GM12878 (cell line): ENCODE measurements at regions not wholly inside any gene's neighbourhood (a gene's known extent, or its start where the extent isn't known, plus 50 kb on each side); places are given as distances from the start of the nearest gene placed in this dataset.

Experiments used
- ATAC-seq: fragments of 200-7000 bp; cut with Tn5 transposase; 3 replicates; pipeline ENCODE4 v1.9.1; 2020; ENCODE audit warnings: mild to moderate bottlenecking, moderate library complexity
- BruUV-seq: library from RNA; stranded (reverse); fragments of 400-500 nt; replicated peaks from 2 replicates; lab custom pipeline; 2021; lab: Mats Ljungman, UMichigan
- CTCF ChIA-PET: fragments of 300-600 bp; sonication (Branson Sonifier 250); formaldehyde crosslinking; extraction: SDS; loops from one replicate; lab custom pipeline; 2021; ENCODE audit warnings: inconsistent platforms; lab: Yijun Ruan, JAX
- POLR2A ChIA-PET: fragments of 350-600 bp; formaldehyde crosslinking; extraction: SDS; loops from one replicate; lab custom pipeline; 2021; ENCODE audit warnings: inconsistent platforms; lab: Charles Lee
- RAD21 ChIA-PET: fragments of 300-600 bp; sonication (Branson Sonifier 250); formaldehyde crosslinking; loops from one replicate; lab custom pipeline; 2023; ENCODE audit warnings: antibody characterized with exemption; ENCODE audit not compliant: unreplicated experiment; lab: Charles Lee
- SMC1A ChIA-PET: fragments of 300-600 bp; sonication (Branson Sonifier 250); formaldehyde crosslinking; loops from one replicate; lab custom pipeline; 2023; ENCODE audit not compliant: unreplicated experiment, uncharacterized antibody; lab: Charles Lee
- DNase-seq: peaks from one replicate; pipeline ENCODE4 v3.0.0-alpha.2; 2011; ENCODE audit warnings: low read depth, low spot score
- FAIRE-seq: peaks from 3 replicates; lab custom pipeline; 2011; peaks lifted over from hg19 to GRCh38; lab: Jason Lieb, UNC
- H2AFZ ChIP-seq: 2 replicates; pipeline ENCODE4 v1.6.0; 2011; ENCODE audit warnings: low read depth, low read length, control low read depth; ENCODE audit not compliant: control insufficient read depth
- H3K27ac ChIP-seq: 2 replicates; pipeline ENCODE4 v1.5.1; 2011; ENCODE audit warnings: control low read depth; ENCODE audit not compliant: control insufficient read depth, insufficient read depth
- H3K27me3 ChIP-seq, 2 experiments: replicated peaks in 1 of 2; 2 replicates each; pipeline versions ENCODE4 v1.6.0 to v1.6.1; 2011; ENCODE audit warnings: low read length in 1 of 2; ENCODE audit not compliant: control insufficient read depth in 2 of 2, insufficient read depth in 2 of 2
- H3K36me3 ChIP-seq, 2 experiments: 2 replicates each; pipeline ENCODE4 v1.5.1; 2011; ENCODE audit warnings: low read length in 1 of 2; ENCODE audit not compliant: control insufficient read depth in 2 of 2, insufficient read depth in 2 of 2
- H3K4me1 ChIP-seq: 2 replicates; pipeline ENCODE4 v1.6.1; 2011; ENCODE audit warnings: mild to moderate bottlenecking, low read length, moderate library complexity, mixed read lengths; ENCODE audit not compliant: control insufficient read depth, insufficient read depth
- H3K4me2 ChIP-seq: 2 replicates; pipeline ENCODE4 v1.6.0; 2011; ENCODE audit warnings: control low read depth; ENCODE audit not compliant: control insufficient read depth, insufficient read depth
- H3K4me3 ChIP-seq: fragments of 200-600 bp; sonication (generic); 2 replicates; pipeline ENCODE4 v1.5.1; 2016
- H3K79me2 ChIP-seq: 2 replicates; pipeline ENCODE4 v1.6.0; 2011; ENCODE audit warnings: low read length; ENCODE audit not compliant: control insufficient read depth, insufficient read depth
- H3K9ac ChIP-seq: 2 replicates; pipeline ENCODE4 v1.8.0; 2011; ENCODE audit warnings: low read length, control low read depth, mixed read lengths; ENCODE audit not compliant: control insufficient read depth, insufficient read depth
- H3K9me3 ChIP-seq: replicated peaks from 3 replicates; pipeline ENCODE4 v1.5.1; 2011; ENCODE audit warnings: mild to moderate bottlenecking, low read length; ENCODE audit not compliant: control insufficient read depth, insufficient read depth
- H4K20me1 ChIP-seq: 2 replicates; pipeline ENCODE4 v1.6.0; 2011; ENCODE audit not compliant: control insufficient read depth, insufficient read depth
- BCL11A ChIP-seq: IDR thresholded peaks from 2 replicates; pipeline ENCODE4 v1.6.1; 2011; ENCODE audit warnings: low read depth, low read length
- BHLHE40 ChIP-seq, 2 experiments: fragments of 450-650 bp in 1 of 2; IDR thresholded peaks; 2 replicates each; pipeline ENCODE4 v1.6.1; 2011 to 2017; ENCODE audit warnings: low read depth in 2 of 2, borderline replicate concordance in 1 of 2, improper control_type of control experiment in 1 of 2, low read length in 1 of 2, mild to moderate bottlenecking in 1 of 2
- EED ChIP-seq: sonication (generic); IDR thresholded peaks from 2 replicates; pipeline ENCODE4 v1.6.1; 2016; ENCODE audit warnings: antibody characterized with exemption, low read depth
- FOS ChIP-seq: IDR thresholded peaks from 3 replicates; pipeline ENCODE4 v1.6.1; 2011; ENCODE audit warnings: borderline replicate concordance; ENCODE audit not compliant: insufficient read length; ENCODE audit errors: extremely low read depth
- HDAC2 ChIP-seq: fragments of 200-600 bp; sonication (generic); IDR thresholded peaks from 2 replicates; pipeline ENCODE4 v1.6.1; 2017
- KLF5 ChIP-seq: fragments of 450-650 bp; IDR thresholded peaks from 2 replicates; pipeline ENCODE4 v1.6.1; 2014; ENCODE audit warnings: mild to moderate bottlenecking; ENCODE audit not compliant: partially characterized antibody
- LARP7 ChIP-seq: fragments of 450-650 bp; IDR thresholded peaks from 2 replicates; pipeline ENCODE4 v1.6.1; 2017; ENCODE audit warnings: mild to moderate bottlenecking
- MTA2 ChIP-seq: fragments of 450-650 bp; IDR thresholded peaks from 2 replicates; pipeline ENCODE4 v1.6.1; 2016; ENCODE audit warnings: low read depth, mild to moderate bottlenecking, moderate library complexity
- NBN ChIP-seq: fragments of 450-650 bp; IDR thresholded peaks from 2 replicates; pipeline ENCODE4 v1.6.1; 2016
- NFIC ChIP-seq: IDR thresholded peaks from 2 replicates; pipeline ENCODE4 v1.6.1; 2012; ENCODE audit warnings: low read depth, mild to moderate bottlenecking, inconsistent platforms, low read length, moderate library complexity
- SIX5 ChIP-seq: IDR thresholded peaks from 2 replicates; pipeline ENCODE4 v1.6.1; 2011; ENCODE audit warnings: mild to moderate bottlenecking, low read depth, low read length, moderate library complexity; ENCODE audit not compliant: severe bottlenecking
- WRNIP1 ChIP-seq: IDR thresholded peaks from 2 replicates; pipeline ENCODE4 v1.6.1; 2011; ENCODE audit warnings: low read depth, low read length, improper control_type of control experiment, borderline replicate concordance
- YY1 ChIP-seq: IDR thresholded peaks from 2 replicates; pipeline ENCODE4 v1.6.1; 2011; ENCODE audit warnings: low read depth, mild to moderate bottlenecking, low read length
- ZNF384 ChIP-seq: IDR thresholded peaks from 2 replicates; pipeline ENCODE4 v1.6.1; 2012; ENCODE audit warnings: low read depth, mild to moderate bottlenecking, low read length, improper control_type of control experiment, borderline replicate concordance
- ZZZ3 ChIP-seq: IDR thresholded peaks from 2 replicates; pipeline ENCODE4 v1.6.1; 2011; ENCODE audit warnings: low read depth; ENCODE audit not compliant: control insufficient read depth, insufficient read length
- WGBS: methylation state at CpG from one replicate; pipeline ENCODE4 v1.1.6; 2016; ENCODE audit warnings: low lambda C conversion rate; ENCODE audit not compliant: insufficient replicate concordance, insufficient coverage; ENCODE audit errors: missing lambda C conversion rate; 5-methylcytosine and 5-hydroxymethylcytosine counted together
- in situ Hi-C: fragments of 300-500 bp; cut with MboI; formaldehyde crosslinking; loops from 9 replicates; pipeline ENCODE4 v1.14.3; 2018; ENCODE audit warnings: mixed read lengths
- intact Hi-C: fragments of 100-400 bp; cut with micrococcal nuclease; formaldehyde crosslinking; loops from one replicate; pipeline ENCODE4 v1.14.2; 2022; ENCODE audit not compliant: unreplicated experiment
- TF ChIP-seq, protein P1 (sequence below): IDR thresholded peaks from 2 replicates; pipeline ENCODE4 v1.6.1; 2012; ENCODE audit warnings: mild to moderate bottlenecking, low read depth, low read length
- TF ChIP-seq, protein P2 (sequence below): fragments of 450-650 bp; conservative IDR thresholded peaks from 2 replicates; pipeline ENCODE4 v1.6.1; 2017; ENCODE audit warnings: mild to moderate bottlenecking, moderate library complexity
- TF ChIP-seq, protein P3 (sequence below): fragments of 450-650 bp; IDR thresholded peaks from 2 replicates; pipeline ENCODE4 v1.6.1; 2016; ENCODE audit warnings: mild to moderate bottlenecking, moderate library complexity, borderline replicate concordance

DNA sequence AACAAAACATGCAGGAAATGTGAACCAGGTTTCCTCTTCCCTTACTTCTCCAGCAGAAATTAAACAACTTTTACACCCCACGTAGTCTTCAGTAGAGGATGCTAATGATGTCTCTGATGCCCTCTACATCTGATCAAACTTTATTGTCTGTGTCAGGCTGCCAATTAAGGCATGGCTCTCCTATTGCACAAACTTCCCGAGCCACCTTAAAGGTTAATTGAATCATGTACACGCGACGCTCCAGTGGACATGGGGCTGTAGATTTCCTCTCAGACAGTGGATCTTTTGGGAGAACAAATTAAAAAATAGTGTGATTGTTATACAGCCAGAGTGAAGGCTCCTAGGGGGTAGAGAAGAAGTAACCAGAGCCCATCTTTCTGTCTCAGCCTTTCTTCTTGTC lies 301.6 kb downstream of the SMAD2 start:
- Histone ChIP-seq H2AFZ (no peak overlapping the region), H3K27ac (no peak overlapping the region), H3K9me3 (no peaks in the 10 kb centered on the region), H3K4me3 (no peak overlapping the region), H4K20me1 (no peaks in the 10 kb centered on the region), H3K9ac (no peak overlapping the region), H3K36me3 (no peaks in the 10 kb centered on the region), H3K79me2 (no peaks in the 10 kb centered on the region), H3K4me2 (no peak overlapping the region), H3K27me3 (peaks cover 0 to 1% of the 10 kb centered on the region in 2 experiments; a peak in 2 of 4 replicates), H3K4me1 (no peaks in the 10 kb centered on the region)
- intact Hi-C loops = no loop called here
- ChIA-PET CTCF (no interaction called here), RAD21 (no interaction called here), SMC1A (no interaction called here), POLR2A (no interaction called here)
- FAIRE-seq (no peak), DNase-seq (no peak), ATAC-seq (no peak)
- in situ Hi-C loops = no loop called here
- no TSS peak for BruUV-seq
- WGBS = 54% methylated on average over 5 of the region's 5 CpGs
- TF ChIP-seq, protein P1, sequence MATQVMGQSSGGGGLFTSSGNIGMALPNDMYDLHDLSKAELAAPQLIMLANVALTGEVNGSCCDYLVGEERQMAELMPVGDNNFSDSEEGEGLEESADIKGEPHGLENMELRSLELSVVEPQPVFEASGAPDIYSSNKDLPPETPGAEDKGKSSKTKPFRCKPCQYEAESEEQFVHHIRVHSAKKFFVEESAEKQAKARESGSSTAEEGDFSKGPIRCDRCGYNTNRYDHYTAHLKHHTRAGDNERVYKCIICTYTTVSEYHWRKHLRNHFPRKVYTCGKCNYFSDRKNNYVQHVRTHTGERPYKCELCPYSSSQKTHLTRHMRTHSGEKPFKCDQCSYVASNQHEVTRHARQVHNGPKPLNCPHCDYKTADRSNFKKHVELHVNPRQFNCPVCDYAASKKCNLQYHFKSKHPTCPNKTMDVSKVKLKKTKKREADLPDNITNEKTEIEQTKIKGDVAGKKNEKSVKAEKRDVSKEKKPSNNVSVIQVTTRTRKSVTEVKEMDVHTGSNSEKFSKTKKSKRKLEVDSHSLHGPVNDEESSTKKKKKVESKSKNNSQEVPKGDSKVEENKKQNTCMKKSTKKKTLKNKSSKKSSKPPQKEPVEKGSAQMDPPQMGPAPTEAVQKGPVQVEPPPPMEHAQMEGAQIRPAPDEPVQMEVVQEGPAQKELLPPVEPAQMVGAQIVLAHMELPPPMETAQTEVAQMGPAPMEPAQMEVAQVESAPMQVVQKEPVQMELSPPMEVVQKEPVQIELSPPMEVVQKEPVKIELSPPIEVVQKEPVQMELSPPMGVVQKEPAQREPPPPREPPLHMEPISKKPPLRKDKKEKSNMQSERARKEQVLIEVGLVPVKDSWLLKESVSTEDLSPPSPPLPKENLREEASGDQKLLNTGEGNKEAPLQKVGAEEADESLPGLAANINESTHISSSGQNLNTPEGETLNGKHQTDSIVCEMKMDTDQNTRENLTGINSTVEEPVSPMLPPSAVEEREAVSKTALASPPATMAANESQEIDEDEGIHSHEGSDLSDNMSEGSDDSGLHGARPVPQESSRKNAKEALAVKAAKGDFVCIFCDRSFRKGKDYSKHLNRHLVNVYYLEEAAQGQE = no peak
- TF ChIP-seq NFIC (no peak), HDAC2 (no peak), EED (no peak), FOS (no peak), YY1 (no peak), ZNF384 (no peak), MTA2 (no peak), LARP7 (no peak), BCL11A (no peak), SIX5 (no peak), KLF5 (no peak), NBN (no peak), BHLHE40 (IDR thresholded peaks at IDR 0.05; ENCODE audit: borderline replicate concordance in 1 of 2, low read depth in 2 of 2, low read length in 1 of 2) (no peak), WRNIP1 (no peak), ZZZ3 (no peak)
- TF ChIP-seq, protein P2, sequence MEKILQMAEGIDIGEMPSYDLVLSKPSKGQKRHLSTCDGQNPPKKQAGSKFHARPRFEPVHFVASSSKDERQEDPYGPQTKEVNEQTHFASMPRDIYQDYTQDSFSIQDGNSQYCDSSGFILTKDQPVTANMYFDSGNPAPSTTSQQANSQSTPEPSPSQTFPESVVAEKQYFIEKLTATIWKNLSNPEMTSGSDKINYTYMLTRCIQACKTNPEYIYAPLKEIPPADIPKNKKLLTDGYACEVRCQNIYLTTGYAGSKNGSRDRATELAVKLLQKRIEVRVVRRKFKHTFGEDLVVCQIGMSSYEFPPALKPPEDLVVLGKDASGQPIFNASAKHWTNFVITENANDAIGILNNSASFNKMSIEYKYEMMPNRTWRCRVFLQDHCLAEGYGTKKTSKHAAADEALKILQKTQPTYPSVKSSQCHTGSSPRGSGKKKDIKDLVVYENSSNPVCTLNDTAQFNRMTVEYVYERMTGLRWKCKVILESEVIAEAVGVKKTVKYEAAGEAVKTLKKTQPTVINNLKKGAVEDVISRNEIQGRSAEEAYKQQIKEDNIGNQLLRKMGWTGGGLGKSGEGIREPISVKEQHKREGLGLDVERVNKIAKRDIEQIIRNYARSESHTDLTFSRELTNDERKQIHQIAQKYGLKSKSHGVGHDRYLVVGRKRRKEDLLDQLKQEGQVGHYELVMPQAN = no peak
- TF ChIP-seq, protein P3, sequence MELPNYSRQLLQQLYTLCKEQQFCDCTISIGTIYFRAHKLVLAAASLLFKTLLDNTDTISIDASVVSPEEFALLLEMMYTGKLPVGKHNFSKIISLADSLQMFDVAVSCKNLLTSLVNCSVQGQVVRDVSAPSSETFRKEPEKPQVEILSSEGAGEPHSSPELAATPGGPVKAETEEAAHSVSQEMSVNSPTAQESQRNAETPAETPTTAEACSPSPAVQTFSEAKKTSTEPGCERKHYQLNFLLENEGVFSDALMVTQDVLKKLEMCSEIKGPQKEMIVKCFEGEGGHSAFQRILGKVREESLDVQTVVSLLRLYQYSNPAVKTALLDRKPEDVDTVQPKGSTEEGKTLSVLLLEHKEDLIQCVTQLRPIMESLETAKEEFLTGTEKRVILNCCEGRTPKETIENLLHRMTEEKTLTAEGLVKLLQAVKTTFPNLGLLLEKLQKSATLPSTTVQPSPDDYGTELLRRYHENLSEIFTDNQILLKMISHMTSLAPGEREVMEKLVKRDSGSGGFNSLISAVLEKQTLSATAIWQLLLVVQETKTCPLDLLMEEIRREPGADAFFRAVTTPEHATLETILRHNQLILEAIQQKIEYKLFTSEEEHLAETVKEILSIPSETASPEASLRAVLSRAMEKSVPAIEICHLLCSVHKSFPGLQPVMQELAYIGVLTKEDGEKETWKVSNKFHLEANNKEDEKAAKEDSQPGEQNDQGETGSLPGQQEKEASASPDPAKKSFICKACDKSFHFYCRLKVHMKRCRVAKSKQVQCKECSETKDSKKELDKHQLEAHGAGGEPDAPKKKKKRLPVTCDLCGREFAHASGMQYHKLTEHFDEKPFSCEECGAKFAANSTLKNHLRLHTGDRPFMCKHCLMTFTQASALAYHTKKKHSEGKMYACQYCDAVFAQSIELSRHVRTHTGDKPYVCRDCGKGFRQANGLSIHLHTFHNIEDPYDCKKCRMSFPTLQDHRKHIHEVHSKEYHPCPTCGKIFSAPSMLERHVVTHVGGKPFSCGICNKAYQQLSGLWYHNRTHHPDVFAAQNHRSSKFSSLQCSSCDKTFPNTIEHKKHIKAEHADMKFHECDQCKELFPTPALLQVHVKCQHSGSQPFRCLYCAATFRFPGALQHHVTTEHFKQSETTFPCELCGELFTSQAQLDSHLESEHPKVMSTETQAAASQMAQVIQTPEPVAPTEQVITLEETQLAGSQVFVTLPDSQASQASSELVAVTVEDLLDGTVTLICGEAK = no peak
